Epithelial cell of proximal tubule (primary cell): ENCODE measurements at regions not wholly inside any gene's neighbourhood (a gene's known extent, or its start where the extent isn't known, plus 50 kb on each side); places are given as distances from the start of the nearest gene placed in this dataset.

Source experiments
- DNase-seq: peaks from one replicate; pipeline ENCODE4 v3.0.0-alpha.2; 2011; ENCODE audit warnings: low read depth
- H3K4me3 ChIP-seq: 2 replicates; pipeline ENCODE4 v1.5.1; 2011; ENCODE audit warnings: low read depth, mild to moderate bottlenecking, low read length
- TF ChIP-seq, protein P1 (sequence below): conservative IDR thresholded peaks from 2 replicates; pipeline ENCODE4 v1.5.1; 2012; ENCODE audit warnings: low read depth, mild to moderate bottlenecking, low read length

DNA sequence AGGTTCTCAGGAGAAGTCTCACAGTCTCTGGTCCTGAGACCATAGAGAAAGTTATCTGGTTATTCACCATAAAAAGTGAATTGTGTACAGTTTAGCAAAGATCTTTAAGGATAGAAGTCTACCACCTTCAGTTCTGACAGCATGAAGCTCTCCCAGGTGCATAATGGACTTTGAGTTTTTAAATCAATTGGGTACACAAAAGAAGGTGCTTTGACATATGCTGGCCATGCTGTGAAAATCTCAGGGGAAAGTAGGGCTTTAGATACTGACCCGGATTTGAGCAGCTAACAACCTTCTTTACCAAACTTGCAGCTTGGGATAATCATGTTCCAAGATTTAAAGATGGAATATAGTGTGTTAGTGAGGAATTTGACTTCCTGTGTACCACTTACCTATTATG lies 264.2 kb downstream of the ZSWIM6 start:
- TF ChIP-seq, protein P1, sequence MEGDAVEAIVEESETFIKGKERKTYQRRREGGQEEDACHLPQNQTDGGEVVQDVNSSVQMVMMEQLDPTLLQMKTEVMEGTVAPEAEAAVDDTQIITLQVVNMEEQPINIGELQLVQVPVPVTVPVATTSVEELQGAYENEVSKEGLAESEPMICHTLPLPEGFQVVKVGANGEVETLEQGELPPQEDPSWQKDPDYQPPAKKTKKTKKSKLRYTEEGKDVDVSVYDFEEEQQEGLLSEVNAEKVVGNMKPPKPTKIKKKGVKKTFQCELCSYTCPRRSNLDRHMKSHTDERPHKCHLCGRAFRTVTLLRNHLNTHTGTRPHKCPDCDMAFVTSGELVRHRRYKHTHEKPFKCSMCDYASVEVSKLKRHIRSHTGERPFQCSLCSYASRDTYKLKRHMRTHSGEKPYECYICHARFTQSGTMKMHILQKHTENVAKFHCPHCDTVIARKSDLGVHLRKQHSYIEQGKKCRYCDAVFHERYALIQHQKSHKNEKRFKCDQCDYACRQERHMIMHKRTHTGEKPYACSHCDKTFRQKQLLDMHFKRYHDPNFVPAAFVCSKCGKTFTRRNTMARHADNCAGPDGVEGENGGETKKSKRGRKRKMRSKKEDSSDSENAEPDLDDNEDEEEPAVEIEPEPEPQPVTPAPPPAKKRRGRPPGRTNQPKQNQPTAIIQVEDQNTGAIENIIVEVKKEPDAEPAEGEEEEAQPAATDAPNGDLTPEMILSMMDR: no peak
- H3K4me3 ChIP-seq: no peak overlapping the region
- DNase-seq: no peak

DNA sequence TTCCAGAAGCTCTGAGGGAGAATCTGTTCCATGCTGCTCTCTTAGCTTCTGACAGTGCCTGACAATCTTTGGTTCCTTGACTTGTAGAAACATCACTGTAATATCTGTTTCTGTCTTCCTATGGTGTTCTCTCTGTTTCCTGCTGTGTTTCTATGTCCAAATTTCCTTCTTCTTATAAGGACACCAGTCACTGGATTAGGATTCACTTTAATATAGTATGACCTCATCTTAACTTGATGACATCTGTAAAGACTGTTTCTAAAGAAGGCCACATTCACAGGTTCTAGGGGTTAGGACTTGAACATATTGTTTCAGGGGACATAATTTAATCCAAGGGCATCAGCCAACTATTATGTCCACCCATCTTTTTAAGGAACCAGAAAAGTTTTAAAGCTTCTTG lies 265.6 kb downstream of the ZSWIM6 start:
- H3K4me3 ChIP-seq: no peak overlapping the region
- TF ChIP-seq, protein P1: no peak
- DNase-seq: no peak

DNA sequence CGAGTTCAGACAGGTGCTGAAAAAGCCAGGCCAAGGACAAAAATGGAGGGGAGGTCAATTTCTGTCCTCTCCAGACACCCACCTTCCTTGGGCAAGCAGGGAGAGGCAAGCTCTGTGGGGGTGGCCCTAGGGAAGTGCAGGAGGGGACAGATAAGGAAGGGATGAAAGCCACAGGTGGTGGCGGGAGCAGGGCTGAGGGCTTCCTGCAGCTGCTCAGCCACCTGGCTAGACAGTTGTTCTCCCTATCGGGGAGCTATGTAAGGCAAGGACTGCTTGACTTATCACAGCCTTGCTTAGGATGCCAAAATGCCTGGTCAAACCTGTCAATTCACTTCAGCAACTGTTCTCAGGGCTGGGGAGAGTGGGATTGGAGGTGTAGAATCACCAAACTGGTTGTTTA lies 266.1 kb downstream of the ZSWIM6 start:
- H3K4me3 ChIP-seq: no peak overlapping the region
- no peak for DNase-seq
- TF ChIP-seq, protein P1: no peak

DNA sequence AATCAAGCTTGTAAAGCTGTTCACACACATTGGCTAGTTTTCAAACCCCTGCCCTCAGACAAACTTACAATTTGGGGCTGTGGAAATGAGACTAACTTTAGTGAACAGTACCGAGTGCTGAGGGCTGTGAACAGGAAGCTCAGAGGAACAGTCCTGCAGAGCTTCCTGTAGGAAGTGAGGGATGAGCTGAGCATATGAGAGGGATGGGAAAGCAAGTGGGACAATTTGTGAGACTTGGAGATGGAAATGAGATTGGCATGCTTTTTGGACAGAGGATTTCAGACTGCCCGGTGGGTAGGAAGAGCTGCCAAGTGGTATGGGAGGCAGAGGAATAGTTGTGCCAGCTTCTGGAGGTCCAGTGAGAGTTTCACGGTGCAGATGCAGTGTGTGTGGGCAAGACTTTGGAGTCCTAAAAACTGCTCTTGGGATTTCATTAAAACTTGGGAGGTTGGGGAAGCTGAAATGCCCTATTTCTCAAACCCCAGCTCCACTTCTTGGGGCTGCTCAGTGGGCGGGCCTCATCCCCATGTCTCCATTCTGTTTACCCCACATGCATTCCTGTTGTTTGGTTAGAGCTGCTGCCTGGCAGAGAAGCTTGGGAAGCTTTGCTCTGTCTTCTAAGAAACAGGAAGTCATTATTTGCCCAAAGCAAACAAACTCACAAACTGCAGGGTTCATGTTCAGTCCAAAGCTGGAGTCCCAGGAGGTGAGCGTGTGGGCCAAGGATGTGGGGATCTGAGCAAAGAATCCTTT lies 267.5 kb downstream of the ZSWIM6 start:
- no peak for DNase-seq
- no peak overlapping the region for H3K4me3 ChIP-seq
- TF ChIP-seq, protein P1: no peak

DNA sequence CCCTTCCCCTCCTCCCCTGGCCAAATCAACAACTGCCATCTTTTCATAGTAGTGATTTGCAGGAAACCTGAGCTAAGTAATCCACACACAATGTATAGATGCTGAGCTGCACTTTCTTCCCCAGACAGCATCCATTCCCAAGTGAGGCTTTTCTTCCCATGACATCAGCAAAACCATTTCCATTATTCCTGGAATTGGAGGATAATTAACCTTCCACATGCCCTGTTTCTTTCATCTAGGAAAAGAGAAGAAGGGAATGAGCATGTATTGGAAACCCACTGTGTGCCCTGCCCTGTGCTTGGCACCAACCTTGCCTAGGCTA lies 268.0 kb downstream of the ZSWIM6 start:
- TF ChIP-seq, protein P1: no peak
- H3K4me3 ChIP-seq: no peak overlapping the region
- no peak for DNase-seq

DNA sequence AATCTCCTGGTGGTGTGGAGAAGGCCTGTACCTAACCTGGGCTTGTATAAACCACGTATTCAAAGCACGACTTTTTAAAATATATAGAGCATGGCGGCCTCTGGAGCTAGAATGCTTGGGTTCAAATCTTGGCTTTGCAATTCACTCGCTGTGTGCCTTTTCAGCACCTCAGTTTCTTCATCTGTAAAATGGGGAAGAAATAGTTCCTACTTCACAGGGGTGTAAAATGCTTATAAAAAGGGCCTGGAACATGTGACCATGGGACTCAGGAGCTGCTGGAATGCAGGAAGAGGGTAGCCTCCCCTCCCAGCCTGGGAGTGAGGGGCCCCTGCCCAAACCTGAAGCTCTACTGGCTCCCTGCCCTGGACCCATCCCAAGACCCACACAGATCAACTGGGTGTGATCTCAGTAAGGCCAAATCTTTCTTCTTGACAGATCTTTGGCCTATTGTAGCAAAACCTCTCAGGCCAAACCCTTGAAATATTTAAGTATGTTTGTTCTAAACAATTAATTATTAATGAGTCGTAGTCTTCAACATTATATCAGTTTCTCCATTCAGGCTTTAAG lies 269.0 kb downstream of the ZSWIM6 start:
- no peak overlapping the region for H3K4me3 ChIP-seq
- no peak for DNase-seq
- TF ChIP-seq, protein P1: no peak
